ENCODE measurements at regions not wholly inside any gene's neighbourhood (a gene's known extent, or its start where the extent isn't known, plus 50 kb on each side); places are given as distances from the start of the nearest gene placed in this dataset.

DNA sequence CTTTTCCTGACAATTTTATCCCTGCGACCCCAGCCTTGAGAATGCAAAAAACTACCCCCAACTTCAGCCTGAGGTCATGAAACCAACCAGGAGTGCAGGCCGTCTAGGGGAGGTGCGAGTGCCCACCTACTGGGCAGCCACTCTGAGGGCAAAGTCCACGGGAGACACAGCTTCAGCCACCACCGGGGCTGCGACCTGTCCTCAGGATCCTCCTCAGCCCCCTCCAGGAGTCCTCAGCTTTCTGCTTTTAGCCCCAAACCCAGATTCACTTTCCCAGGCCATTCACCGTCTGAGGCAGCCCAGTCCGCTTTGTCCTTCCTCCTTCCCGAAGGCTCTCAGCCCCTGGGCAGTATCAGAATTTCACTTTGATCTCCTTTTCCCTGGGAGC is 210.2 kb upstream of the TNP1 start:
- no peak for DNase-seq

DNA sequence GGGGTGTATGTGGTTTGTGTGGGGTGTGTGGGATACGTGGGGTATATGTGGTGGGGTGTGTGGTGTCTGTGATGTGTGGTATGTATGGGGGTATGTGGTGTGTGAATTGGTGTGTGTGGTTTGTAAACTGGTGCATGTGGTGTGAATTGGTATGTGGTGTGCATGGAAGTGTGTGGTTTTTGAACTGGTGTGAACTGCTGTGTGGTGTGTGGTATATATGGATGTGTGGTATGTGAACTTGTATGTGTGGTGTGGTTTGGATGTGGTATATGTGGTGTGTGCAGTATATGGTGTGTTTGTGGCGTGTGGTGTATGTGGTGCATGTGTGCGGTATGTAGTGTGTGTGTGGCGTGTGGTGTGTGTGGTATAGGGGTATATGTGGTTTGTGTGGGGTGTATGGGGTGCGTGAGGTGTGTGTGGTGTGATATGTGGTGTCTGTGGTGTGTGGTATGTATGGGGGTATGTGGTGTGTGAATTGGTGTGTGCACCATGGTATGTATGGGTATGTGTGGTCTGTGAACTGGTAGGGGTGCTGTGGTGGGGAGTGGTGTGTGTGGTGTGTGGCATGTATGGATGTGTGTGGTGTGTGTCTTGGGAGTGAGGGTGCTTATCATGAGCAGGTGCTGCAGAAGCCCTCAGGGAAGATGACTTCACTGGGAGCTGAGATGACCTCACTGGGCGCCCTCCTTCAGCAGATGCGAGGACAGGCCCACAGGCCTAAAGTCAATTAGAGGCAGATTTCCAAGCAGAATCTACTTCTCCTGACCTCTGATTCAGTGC is 209.6 kb upstream of the TNP1 start:
- DNase-seq, result no peak

DNA sequence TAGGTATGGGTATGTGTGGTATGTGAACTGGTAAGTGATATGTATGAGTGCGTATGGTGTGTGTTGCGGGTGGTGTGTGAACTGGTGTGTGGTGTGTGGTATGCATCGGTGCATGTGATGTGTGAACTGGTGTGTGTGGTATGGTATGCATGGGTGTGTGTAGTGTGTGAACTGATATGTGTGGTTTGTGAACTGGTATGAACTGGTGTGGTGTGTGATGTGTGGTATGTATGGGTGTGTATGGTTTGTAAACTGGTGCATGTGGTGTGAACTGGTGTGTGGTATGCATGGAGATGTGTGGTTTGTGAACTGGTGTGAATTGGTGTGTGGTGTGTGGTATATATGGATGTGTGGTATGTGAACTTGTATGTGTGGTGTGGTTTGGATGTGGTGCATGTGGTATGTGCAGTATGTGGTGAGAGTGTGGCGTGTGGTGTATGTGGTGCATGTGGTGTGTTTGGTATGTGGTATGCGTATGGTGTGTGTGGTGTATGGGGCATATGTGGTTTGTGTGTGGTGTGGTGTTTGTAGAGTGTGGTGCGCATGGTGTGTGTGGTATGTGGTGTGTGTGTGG is 208.9 kb upstream of the TNP1 start:
- no peak for DNase-seq

DNA sequence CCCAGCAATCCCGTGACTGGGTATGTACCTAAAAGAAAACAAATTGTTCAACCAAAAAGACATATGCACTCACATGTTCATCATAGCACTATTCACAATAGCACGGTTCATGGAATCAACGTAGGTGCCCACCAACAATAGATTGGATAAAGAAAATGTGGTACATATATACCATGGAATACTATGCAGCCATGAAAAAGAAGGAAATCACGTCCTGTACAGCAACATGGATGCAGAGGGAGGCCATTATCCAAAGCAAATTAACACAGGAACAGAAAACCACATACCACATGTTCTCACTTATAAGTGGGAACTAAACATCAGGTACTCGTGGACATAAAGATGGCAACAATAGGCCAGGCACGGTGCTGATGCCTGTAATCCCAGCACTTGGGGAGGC is 207.9 kb upstream of the TNP1 start:
- DNase-seq, result no peak

DNA sequence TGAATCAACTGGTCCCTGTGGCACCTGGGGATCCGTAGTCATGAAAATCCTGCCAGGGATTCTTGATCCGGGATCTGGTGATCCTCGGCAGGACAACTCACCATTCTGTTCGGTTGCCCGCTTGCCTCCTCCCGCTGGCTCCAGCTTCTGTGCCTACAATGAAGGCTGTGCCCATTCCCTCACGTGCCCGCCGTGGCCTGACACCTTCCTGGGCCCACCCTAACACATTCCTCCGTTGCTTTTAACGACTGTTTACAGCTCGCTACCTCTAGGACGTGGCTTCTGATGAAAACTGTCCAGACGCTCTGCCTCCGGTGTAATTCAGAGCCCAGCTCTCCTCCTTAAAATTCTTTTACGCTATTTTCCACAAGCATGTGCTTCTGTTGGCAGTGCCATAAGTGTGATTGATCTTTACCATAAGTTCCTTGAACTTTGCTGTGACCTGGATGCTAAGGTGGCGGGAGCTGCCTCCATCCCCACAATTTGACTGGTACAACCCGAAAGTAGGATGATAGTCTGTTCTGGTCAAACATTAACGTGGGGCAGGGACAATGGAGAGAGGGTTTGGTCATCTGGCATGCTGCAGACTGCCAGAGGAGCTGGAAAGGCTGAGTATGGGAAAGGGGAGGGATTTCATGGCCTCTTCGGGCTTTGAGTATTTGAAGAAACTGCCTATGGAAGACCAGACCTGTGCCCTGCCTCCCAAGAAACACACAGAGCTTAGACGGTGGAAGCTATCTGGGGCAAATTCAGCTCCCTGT is 206.8 kb upstream of the TNP1 start:
- no peak for DNase-seq

DNA sequence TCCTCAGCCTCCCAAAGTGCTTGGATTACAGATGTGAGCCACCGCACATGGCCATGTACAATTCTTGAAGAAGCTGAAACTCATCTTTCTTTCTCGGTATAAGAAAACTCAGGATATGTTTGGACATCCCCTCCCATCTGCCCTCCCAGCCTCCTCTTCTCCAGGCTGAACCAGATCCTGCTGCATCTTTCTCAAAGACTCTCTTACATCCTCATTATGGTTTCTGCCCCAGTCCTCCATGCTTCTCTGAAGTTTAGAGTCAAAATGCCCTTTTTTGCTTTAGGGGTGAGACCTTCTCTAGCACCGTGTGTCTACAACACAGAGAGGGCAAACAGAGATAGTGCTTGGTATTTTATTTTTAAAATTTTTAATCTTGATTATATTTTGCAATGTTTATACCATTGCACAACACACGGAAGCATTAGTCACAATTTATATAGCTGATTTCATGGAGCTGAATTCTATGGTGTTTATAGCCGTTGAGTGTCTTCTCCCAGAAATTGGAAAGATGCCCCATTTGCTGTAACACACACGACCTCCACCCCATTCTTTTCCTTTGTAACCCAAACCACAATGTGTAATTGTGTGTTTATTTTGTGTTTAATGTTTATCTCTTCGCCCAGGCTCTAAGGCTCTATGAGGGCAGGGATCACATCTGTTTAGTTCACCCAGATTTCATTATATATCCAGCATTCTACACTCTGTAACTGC is 206.0 kb upstream of the TNP1 start:
- DNase-seq, result no peak

DNA sequence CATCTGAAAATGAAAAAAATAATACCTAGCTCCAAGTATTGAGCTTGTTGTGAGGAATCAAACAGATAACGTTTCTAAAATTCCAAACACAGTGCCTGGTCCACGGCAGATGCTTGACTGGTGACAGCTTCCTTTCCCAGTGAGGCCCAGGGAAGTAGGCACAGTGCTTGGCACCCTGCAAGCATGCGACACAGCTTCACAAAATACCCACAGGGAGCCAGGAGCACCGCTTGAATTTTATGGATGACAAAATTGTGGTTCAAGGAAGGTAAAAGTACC is 205.1 kb upstream of the TNP1 start:
- no peak for DNase-seq

DNA sequence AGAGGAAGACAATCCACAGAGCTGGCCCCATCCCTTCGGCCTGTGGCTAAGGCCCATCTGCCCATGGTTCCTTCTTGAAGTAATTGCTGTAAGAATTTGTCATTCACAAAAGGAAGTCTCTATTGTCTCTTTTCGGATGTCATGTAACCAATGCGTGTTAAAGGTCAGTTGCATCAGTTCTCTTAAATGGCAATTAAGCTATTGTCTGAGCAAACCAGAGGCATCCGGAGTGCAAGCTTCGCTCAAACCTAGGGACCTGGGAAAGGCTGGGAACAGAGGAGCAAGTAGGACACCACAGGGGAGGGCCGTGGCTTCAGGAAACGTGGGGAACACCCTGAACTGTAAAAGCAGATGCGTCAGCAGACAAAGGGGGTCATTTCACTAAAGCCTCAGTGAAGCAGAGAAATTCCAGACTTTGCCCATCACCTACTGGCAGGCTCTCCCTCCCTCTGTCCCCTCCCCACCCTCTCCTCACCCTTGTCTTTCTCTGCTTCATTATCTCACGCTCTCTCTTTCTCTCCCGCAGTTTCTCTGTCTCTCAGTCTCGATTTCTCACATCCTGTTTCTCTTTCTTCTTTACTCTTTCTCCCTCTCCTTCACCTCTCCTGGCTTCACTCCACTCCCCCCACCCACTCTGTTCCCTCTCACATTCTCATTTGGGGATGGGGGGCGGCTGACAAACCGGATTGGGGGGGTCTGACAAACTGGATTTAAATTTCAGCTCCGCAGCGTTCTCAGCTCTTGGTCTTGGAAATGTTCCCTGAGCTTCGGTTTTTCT is 204.6 kb upstream of the TNP1 start:
- DNase-seq, result peak; percentile 63

DNA sequence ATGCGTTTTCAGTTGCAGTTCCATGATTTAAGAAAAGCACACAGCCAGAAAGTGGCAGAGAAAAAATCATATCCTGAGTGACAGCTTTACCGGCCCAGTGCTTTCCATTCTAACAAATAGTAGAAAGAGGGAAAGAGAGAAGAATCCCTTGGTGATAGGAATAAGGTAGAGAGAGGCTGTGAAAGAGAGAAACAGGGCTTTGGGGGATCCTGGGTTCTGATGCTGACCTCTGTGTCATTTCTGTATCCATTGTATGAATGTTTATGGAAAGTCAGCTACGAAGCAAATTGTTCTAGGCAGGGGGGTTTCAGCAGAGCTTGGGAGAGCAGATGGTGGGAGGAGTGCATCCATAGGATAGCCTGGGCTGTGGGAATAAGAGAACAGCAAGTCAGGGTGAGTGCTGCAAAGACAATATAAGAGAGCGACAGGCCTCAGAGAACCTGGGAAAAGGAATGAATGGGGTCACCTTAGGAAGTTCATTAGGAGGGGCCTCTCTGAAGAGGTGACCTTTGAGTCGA is 203.4 kb upstream of the TNP1 start:
- no peak for DNase-seq

DNA sequence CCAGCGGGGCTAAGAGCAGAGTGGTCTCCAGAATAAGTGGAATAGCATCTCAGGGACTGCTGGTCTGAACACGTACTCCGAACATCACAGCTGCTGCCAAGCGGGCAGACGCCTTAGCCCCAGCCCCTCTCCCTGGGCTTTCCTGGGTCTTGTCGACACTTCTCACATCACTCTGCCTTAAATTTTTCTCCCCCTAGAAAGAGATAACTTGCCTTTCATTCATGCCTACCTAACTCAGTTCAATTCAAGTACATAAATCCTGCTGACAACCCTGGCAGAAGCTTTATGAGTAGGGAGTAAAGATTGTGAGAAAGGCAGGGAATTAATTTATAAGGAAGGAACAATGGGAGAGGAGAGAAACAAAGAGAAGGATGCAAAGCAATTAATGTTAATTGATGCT is 202.9 kb upstream of the TNP1 start:
- DNase-seq, result no peak

DNA sequence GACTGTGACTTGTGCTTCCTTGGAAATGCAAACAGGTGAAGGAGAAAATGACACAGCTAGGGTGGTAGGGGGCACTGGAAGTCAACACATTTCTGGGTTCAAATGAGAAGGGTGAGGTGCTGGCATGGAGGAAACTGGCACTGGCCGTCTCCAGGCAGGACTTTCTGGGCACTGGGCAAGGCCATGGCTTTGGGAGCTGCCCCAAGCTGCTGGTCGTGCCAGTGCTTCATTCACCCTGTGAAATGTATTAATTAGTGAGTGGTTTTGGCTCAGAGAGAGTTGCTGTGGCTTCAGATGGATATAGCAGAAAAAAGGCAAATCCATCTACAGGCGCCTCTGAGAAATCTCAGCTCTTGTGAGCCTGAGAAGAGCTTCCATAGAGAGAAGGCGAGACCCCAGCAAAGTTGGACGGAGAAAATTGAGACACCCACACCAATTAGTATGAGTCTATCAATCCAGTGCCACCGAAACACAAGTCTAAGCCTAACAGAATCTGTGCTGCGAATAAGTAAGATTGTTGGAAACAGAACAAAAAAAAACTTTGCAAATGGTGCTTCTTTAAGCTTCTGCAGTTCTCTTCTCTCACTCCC is 202.1 kb upstream of the TNP1 start:
- DNase-seq, result no peak

DNA sequence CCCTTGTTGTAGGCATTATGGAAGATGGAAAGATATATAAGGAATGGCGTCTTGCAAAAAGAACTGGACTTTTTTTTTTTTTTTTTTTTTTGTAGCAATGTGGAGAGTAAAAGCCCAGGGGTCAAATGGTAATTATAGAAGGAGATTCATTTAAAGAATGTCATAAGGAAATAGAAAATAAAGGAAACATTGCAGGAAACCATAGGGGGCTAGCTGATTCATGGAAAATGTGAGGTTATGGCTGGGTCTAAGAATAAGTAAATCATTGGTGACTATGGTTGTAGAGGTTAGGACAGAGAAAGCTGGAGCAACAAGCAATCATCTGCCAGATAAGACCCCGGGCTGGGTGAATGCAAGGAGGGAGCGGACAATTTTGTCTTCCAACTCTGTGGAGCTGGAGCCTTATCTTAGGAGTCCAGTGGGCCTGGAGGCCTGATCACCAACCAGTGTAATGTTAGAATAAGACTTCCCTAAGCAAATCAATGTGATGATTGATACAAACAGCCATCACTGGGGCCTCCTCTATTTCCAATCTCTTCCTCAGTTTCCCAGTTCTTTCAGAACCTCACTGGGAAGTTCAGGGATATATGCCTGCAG is 201.2 kb upstream of the TNP1 start:
- DNase-seq, result no peak

DNA sequence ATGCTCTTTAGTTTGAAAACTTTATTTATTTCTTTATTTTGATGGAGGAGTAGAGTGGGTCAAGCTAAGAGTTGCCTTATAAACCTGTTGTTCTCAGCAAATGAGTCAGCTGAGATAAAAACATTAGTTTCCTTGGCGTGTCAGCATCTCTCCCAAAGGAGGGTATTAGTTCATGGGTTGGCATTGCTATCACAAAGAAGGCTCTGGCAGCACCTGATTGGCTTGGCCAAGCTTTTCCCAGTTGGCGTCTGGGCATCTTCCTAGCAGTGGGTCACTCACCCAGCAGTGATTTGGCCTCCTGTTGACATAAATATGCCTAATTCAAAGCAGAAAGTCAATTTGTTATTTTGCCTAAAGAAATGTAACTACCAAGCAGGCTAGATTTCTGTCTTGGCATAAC is 200.7 kb upstream of the TNP1 start:
- no peak for DNase-seq

DNA sequence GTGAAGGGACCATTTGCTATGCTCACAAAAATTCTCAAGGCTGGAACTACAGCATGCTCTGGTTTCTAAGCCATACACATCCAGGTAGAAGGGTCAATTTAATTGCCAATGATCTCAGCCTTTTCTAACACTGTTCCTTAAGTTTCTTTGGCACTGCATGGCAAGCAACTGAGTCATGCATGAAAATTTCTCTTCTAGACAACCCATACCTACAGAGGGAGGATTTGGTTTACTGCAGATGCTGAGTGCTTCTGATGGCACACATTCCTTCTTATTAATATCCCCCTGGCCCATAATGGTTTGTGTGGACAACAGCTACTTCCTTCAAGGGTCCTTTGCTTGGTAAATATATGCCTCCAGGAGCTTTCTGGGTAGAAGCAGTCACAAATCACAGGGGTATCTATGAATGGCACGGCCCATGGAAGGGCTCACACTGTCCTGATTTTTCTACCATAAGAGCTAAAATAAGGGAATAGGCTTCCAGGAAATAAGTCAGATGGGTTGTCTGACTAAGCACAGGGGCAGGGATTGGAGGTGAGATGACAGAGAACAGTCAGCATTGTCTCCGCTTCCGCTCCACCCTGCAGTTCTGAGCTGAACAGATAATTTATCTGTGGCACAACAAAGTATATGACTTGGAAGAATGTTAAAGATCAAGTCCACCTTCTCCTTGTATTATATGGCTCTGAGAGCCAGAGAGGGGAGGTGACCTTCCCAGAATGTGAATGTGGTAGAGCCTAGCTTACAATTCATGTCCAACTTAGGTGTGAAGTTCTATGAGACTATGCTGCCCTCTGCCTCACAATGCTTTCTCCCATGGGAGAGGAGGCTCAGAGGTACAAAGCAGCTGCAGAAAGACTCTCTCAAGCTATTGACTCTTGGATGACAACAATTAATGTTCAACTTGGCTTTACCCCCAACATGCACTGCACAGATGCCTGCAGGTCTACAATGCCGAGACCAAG is 199.2 kb upstream of the TNP1 start:
- no peak for DNase-seq

DNA sequence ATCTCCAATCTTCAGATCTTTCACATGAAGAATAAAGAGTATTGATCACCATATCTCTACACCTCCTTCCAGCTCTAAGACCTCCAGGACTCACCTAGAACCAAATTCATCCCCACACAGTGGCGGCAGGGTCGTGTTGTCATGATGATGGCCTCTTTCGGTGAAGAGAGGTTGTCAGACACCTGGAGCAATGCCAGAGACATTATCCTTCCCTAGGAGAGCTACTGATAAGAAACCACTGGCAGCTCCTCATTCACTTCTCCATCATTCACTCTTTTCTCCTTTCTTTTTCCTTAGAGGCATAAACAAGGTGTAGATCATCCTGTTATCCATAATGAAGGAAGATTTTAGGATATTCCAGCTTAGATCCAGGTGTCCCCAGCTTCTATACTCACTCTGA is 197.9 kb upstream of the TNP1 start:
- DNase-seq, result no peak

DNA sequence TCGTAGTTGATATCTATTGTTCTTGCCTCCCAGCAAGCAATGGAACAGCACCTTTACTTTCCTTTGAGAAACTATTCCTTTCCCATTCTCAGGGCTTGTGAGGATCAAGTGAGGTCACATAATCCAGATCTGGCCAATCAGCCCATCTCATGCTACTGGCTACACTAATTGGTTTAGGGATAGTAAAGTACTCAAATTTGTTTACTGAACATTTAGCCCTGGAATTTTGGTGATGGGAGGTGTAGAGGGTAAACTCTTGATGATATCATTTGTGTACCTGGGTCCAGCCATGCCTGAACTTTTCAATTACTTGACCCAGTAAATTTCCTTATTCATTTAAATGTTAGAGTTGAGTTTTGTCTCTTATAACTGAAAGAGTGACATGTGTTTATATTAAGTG is 195.8 kb upstream of the TNP1 start:
- no peak for DNase-seq

DNA sequence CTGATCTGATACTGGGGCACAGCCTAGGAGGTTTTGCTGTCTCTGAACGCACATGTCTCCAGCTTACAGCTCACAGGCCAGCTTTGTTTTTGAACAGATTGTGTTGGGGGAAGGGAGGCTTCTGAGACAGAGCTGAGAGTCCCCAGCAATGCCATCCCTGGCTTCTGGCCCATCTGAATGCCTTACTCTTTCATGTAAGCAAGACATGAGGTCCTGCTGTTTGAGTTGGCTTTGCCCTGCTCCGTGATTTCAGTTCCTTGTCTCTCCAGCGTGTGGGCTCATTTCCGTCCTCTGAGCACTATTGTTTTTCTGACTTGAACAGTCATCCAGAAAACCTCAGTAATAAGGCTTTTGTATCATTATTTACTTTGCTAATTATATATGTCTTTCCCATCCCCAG is 194.9 kb upstream of the TNP1 start:
- peak; percentile 53 for DNase-seq

DNA sequence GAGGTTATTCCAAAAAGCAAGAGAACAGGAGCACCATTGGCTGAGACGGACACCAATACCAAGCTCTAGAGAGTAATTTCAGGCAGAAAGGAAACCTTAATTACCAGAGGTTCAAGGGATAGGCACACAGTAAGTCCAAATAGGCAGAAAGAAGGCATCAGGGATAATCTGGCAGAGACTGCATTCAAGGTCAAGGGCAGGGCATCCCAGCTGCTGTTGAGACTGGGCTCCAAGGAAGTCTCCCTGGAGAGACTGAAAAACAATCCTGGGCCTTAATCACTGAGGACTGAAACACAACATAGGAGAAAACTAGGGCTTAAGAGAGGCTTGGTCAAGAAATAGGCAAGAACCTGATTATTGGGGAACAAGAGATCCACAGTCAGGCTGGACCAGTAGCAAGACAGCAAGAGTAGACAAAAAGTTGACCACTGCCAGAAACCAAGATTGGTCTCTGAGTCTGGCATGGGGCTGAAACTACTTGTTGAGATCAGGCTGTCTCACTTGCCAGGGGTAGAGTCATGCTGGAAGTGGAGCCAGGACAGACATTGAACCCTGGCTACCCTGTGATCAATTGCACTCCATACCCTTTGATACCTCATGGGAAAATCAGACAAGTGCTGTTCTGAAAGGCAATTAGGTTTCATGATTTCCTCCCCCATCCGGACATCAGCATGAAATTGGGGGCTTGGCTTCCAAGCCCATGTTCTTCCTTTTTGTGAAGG is 193.2 kb upstream of the TNP1 start:
- no peak for DNase-seq

DNA sequence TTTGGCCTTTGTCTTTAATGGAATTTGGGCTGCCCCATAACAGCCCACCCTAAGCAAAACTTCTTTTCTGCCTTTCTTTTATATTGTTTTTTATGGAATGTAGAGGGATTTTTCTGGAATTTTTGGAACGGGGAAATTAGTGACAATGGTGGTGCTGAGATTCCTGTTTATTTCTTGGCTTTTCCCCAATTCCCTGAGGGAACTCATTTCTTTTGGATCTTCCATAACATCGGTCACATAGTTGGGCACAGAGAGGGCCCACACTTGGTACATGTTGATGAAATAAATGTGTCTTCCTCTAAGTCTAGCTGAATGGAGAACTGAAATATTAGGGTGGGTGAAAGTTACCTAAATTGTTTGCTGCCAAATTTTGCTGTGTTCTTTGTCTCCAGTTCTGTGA is 191.6 kb upstream of the TNP1 start:
- no peak for DNase-seq

DNA sequence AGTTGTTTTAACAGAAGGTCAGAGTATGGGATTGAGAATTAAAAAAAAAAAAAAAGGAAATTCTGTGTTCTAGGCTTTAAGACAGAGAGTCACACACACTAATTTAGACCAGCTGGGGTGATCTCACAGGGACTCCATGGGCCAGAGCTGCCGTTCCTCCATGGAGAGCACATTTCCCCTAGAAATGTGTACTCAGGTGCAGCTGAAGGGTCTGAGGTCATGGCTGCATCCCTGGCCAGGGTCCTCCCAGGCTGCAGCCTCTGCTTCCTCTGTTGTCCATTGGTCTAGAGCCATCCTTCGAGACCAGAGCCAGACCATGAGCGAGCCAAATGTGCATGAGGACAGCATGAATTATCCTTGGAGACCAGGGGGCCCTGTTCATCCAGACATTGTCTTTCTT is 190.1 kb upstream of the TNP1 start:
- peak; percentile 84 for DNase-seq
